GM21360 (cell line): ENCODE measurements at regions not wholly inside any gene's neighbourhood (a gene's known extent, or its start where the extent isn't known, plus 50 kb on each side); places are given as distances from the start of the nearest gene placed in this dataset.
"Not testable (repeated sequence)": the region's sequence is repeated elsewhere in the genome, so short reads cannot be mapped to it uniquely, and the experiment has no call there.

Experiments
- ATAC-seq: cut with Tn5 transposase; IDR thresholded peaks from one replicate; pipeline ENCODE4 v1.9.1; 2021; ENCODE audit warnings: mild to moderate bottlenecking, moderate library complexity; ENCODE audit not compliant: unreplicated experiment

DNA sequence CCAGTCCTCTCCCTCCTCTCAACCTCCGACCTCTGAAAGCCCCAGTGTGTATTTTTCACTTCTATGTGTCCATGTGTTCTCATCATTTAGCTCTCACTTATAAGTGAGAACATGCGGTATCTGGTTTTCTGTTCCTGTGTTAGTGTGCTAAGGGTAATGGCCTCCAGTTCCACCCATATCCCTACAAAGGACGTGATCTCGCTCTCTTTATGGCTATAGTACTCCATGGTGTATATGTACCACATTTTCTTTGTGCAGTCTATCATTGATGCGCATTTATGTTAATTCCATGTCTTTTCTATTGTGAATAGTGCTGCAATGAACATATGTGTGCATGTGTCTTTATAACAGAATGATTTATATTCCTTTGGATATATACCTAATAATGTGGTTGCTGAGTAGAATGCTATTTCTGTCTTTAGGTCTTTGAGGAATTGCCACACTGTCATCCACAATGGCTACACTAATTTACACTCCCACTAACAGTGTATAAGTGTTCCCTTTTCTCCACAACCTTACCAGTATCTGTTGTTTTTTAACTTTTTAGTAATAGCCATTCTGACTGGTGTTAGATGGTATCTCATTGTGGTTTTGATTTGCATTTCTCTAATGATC lies 749.3 kb upstream of the ARRDC3 start:
- ATAC-seq, result not testable (repeated sequence)

DNA sequence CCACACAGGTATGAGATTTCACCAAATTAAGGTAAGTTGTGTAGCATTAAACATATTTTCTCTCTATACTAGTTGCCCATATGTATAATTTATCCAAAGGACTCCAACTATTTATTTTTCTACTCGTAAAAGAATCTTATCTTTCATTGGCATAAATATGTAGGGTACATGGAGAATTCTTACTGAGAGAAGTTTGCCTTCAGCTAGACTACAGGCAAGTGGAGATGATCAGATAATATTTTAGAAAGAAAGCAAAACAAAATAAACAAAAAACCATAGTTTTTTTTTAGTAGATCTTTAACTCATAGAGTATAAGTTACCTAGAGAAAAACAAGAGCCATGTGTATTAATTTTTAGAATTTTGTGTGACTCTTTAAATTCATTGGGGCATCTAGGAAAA lies 743.1 kb upstream of the ARRDC3 start:
- no peak for ATAC-seq

DNA sequence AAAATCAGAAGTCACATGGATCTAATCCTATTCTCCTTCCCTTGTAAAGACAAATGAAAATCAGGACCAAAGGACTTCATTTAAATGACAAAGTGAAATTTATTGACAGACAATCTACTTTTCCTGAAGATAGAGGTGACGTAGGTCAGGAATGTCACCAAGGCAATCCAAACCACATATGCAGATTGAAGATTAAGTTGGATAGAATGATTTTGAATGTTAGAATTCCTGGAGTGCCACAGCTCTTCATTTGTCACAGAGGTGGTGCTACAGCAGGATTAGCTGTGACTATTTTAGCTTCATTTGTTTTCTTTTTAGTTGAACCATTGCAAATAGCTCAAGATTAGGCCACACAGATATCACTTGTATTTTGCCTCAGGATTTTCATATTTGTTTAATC lies 736.0 kb upstream of the ARRDC3 start:
- no peak for ATAC-seq

DNA sequence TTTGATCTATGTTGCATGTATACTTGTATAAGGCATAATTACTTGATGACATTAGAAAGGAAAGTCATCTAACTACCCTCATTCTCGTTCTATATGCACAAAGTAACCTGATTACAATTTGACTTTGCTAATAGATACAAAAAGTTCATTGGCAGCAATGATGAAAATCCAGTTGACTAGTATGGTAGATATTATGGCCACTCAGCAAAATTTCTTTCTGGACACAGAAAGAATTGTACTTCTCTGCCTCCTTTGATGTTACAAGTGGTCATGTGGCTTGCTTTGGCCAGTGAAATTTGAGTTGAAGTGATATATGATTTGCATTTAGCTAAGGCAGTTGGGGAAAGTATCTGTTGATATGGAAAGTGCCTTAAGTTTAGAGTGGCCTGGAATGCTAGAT lies 723.7 kb upstream of the ARRDC3 start:
- ATAC-seq, result no peak

DNA sequence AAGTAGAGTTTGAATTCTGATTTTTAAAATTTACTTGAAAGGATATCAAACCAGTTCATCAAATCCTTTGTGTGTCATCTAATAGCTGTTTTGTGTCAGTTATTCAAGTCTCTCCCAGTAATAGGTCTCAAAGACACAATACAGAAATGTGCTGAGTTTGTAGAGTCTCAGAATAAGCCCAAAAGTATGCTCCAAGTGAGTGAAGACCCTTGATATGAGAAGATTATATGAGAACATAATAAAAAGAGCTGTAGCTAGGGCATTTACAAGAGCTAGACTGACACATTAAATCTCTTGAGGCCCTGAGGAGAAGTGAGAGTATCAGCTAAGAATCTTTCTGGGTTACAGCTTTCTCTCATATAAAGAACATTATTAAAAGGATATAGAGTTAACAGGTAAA lies 721.0 kb upstream of the ARRDC3 start:
- no peak for ATAC-seq

DNA sequence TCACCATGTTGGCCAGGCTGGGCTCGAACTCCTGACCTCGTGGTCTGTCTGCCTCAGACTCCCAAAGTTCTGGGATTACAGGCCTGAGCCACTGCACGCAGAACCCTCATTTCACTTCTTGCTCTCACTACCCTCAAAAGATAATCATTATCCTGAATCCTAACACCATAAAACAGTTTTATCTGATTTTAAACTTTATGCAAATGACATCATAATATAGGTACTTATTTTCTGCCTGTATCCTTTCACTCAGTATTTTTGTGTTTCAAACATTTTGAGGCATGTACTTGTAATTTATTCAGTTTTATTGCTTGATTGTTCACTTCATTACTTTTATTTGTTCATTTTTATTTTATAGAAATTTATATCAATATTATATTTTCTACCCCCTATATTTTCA lies 719.2 kb upstream of the ARRDC3 start:
- no peak for ATAC-seq

DNA sequence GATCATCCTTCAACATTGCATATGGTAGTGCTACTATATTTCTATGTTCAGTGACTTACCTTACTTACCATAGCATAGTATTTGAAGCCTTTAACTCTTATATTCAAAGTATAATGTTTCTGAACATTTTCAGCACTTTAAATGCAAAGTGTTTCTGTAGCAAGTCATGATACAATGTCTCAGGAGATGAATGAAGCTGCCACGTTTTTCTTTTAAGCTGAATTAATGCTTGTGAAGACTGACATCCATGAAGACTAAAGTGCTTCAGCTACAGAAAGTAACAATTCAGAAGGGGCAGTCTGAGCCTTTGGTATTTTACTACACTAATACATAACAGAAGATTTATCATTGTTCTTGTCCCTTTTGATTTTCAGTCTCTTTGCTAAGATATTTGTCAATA lies 709.1 kb upstream of the ARRDC3 start:
- ATAC-seq, result no peak

DNA sequence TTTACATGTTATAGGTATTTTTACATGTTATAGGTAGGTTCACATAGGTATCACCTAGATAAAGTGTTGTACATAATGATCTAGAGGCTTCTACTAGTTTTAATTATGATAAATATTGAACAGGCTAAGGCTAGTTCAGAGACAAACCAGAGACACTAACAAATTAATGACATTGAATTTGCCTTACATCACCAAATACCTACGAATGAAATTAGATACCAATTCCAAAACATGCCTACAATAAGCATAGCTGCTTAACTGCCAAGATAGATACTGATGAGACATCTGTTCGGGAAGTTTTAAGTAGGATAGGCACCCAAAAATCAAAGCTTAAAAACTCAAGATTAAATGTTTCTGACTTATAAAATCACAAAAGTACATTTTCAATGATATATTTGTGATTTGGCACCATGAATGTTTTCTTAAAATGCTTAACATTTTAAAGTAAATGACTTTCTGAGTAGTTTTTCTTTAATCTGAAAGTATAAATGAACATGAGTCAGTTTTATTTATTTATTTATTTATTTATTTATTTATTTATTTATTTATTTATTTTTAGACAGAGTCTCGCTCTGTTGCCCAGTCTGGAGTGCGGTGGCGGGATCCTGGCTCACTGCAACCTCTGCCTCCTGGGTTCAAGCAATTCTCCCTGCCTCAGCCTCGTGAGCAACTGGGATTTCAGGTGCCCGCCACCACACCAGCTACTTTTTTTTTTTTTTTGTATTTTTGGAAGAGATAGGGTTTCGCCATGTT lies 703.1 kb upstream of the ARRDC3 start:
- no peak for ATAC-seq

DNA sequence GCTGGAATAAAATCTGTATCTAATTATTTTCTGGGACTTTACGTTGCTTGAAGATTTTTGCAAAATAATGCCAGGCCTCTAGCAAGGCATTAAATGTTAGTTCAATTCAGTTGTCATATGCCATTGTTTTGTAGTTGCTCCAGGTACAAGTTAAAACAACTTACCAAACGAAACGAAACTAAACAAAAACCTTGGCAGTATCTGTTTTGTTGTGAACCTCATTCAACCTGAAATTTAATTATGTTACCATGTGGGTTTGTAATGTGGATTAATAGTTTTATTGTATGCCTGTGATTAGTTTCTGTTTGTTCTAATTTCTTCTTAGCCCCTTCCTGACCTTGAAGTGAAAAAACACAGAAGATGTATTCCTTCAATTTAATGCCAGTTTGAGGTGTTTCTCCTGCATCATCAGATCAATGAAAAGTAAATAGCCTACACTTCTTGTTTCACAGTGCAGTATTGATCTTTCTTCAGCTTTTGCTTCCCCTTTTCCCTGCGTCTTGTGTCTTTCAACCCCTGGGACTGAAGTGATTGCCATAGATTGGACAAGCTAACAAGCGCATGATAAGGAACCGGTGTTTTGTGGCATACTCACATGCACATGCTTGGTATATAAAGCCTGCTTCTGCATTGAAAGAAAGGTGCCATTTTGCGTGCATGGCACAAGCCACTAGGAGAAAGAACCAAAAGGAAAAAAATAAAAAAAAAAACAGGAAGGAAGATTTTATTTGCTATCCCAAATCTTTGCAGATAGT lies 699.0 kb upstream of the ARRDC3 start:
- ATAC-seq, result no peak

DNA sequence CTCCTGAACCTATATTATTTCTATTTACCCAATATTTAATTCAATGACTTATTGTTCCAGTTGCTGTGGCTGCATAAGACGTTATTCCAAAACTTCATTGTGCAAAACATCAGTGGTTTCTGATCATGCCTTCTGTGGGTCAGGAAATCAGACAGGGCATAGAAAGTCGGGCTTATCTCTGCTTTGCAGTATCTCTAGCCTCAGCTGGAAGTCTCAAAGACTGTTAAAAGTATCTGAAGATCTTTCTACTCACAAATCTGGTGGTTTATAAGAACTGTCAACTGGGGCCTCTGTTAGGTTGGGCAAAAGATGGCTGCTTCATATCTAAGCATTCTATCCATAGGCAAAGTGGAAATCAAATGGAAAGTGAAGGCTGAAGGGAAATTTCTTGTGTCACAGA lies 687.7 kb upstream of the ARRDC3 start:
- no peak for ATAC-seq

DNA sequence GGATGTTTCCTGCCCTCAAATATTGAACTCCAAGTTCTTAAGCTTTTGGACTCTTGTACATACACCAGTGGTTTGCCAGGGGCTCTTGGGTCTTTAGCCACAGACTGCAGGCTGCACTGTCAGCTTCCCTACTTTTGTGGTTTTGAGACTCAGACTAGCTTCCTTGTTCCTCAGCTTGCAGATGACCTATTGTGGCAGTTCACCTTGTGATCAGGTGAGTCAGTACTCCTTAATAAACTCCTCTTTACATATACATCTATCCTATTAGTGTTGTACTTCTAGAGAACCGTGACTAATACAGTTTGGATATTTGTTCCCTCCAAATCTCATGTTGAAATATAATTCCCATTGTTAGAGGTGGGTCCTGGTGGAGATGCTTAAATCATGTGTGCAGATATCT lies 681.9 kb upstream of the ARRDC3 start:
- ATAC-seq, result no peak

DNA sequence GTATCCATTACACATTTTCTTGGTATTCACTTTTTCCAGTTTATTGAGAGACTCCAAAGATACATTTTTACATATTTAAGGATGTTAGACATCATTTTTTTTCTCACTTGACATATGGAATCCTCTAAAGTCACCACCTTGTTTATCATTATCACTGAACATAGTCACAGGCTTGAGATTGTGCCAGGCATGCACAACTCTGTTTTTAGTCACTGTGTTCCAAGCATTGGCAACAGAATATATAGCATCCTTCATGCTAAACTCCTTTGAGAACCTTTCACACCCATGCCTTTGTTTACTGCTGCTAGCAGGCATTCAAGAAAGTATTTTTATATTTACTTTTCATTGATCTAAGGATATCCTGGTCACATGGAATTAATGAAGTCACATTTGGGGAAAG lies 668.6 kb upstream of the ARRDC3 start:
- ATAC-seq, result no peak

DNA sequence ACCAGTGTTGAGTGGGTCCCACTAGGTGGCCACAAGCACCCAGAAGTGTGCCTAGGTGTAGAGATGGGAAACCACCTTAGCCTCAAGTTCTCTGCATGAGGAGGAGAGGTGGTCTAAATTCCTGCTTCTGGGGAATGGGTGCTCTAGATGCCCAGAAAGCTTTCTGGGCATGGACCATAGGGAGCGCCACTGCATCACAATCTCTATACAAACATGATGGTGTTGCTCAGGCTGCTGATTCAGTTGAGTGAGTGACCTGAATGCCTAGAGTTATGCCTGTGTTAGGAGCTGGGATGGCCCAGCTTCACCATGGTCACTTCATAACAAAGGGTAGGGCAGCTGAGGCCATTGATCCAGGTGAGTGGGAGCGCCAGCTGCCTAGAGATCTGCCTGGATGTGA lies 667.9 kb upstream of the ARRDC3 start:
- ATAC-seq, result no peak

DNA sequence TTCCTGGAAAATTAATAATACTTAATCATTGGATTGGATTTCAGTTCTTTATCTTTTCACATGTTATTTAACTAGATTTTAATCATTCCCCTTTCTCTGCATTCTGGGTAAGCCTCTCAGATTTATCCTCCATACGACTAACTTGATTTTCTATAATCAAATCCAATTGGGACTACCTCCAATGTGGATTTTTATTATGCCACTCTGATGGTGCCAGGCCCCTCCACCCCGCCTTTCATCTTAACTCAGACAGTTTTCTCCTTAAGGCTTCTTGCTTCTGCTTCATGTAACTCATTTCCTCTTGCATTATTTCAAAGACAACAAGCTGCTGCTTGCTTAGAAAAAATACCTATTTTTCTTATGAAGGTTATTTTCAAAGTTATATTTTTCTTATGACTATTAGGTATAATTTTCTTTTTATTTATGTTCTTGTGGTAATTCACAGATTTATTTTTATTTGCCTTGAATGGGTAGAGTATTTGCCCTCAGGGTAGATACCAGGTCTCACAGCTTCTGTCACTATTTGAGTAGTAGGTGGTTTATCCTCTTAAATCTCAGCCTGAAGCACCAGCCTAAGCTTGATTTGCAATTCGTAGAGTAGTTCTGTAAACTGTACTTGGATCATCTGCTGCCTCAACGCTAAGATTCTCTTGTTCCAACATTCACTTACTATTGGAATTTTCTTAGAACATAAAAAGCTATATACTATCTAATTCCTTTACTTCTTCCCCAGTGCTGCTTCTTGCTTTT lies 659.0 kb upstream of the ARRDC3 start:
- no peak for ATAC-seq

DNA sequence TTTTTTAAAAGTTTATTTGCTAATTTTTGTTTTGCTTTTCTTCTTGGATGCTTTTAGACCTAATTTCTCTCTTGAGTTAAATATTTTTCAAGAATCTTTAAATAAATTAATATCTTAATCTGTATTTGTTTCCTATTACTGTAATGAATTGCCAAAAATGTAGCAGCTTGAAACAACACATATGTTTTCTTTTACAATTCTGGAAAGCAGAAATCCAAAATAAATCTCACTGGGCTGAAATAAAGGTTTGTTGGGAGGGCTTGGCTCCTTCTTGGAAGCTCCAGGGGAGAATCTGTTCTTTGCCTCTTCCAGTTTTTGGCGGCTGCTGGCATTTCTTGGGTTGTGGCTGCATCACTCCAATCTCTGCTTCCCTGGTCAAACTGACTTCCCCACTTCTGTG lies 658.1 kb upstream of the ARRDC3 start:
- ATAC-seq, result no peak

DNA sequence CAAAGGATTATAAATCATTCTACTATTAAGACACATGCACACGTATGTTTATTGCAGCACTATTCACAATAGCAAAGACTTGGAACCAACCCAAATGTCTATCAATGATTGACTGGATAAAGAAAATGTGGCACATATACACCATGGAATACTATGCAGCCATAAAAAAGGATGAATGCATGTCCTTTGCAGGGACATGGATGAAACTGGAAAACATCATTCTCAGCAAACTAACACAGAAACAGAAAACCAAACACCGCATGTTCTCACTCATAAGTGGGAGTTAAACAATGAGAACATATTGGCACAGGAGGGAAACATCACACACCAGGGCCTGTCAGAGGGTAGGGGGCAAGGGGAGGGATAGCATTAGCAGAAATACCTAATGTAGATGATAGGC lies 646.7 kb upstream of the ARRDC3 start:
- not testable (repeated sequence) for ATAC-seq

DNA sequence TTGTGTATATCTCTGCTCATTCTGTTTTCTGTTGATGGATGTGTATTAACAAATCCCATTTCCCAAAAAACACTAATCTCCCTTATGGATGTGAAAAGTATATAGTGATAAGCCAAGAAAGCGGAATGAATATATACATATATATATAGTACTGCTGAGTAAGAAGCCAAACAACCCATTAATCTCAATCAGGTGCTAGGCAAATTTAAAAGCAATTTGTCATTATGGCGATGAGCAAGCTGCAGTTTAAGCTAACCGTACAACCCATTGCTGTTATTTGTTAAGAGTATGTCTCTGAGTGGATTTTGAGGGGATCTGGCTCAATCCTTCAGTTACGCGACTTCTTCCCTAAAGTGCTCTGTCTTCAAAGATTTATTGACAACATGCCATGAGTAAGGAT lies 640.4 kb upstream of the ARRDC3 start:
- no peak for ATAC-seq

DNA sequence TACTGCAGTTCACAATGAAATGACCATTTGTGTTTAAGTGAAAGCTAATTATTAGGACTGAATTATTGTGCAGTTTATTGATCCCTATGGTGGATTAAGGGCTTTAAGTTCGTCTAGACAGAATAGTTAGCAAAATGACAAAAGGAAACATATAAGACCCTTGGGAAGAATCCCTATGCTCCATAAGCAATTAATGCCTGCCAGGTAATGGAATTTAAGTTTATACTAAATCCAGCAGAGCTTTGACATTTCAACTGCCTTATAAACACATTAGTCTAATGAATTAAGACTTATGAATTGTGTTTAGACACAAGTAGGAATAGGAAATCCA lies 640.0 kb upstream of the ARRDC3 start:
- no peak for ATAC-seq

DNA sequence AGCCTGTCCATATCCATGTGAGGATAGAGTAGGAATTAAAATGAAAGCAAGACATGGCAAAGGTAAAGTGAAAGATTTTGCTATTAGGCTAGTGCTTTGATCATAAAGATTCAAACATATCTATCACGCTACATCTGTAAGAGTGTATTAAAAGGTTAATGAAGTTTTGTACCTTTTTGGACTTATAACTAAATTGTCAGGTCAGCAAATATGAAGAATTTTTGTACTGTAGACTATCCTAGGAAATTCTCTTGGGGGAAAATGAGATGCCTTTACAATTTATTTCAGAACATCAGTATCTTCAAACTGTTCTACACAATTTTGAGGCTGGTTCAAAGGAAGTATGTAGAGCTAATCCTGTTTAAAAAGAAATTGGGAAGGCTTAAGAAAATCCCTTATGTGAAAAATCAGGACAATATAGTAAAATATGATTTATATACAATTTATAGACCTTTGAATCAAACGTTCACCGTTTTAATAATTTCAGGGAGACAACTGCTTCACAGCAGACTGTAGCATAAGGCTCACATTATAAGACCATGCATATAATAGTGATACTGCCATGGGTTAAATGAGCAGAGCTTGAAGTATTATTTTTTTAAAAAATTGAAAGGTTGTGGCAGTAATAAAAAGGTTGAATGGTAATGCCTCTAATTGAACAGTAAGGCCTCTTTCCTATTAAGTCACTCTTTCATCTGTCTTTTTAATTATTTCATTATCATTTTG lies 639.5 kb upstream of the ARRDC3 start:
- no peak for ATAC-seq

DNA sequence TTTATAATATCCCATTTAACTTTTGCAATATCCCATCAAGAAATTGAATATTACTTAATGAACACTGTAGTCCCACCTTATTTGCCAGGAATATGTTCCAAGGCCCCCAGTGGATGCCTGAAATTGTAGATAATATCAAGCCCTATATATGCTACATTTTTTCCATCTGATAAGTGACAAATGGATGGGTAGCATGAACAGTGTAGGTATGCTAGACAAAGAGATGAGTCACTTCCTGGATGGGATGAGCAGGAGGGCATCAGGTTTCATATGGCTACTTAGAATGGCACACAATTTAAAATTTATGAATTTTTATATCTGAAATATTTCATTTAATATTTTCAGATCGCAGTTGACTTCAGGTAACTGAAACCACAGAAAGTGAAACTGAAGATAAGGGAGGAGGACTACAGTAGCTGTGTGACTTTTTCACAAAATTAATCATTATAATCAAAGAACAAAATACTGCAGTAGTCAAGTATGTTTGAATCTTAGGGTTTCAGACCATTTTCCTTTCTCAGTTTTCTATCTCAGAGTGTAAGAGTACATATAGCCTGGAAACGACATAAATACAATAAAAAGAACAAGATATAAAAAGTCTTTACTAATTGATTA lies 636.4 kb upstream of the ARRDC3 start:
- ATAC-seq, result no peak

DNA sequence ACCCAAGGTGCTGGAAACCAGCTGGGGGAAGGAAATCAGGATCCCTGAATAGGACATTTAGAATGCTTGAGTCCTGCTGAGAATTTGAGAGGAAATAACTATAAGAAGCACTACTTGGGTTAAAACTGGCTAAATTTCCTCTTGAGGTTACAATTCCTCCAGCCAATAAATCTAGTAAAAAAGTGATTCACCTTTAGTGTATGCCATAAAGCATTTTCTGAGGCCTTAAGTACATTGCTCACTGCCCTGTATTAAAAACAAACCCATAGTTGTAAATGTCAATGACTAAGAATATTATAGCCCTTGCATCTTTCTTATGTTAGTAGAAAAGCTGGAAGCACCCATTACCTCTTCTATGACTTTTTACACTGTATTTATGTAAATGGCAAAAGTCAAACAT lies 634.7 kb upstream of the ARRDC3 start:
- ATAC-seq, result no peak
